H54 (cell line): ENCODE measurements at regions not wholly inside any gene's neighbourhood (a gene's known extent, or its start where the extent isn't known, plus 50 kb on each side); places are given as distances from the start of the nearest gene placed in this dataset.

Source experiments
- DNase-seq: peaks from one replicate; pipeline ENCODE4 v3.0.0; 2011; ENCODE audit warnings: low spot score, mixed read lengths; ENCODE audit not compliant: insufficient read length
- FAIRE-seq: peaks from 3 replicates; lab custom pipeline; 2011; peaks lifted over from hg19 to GRCh38; lab: Jason Lieb, UNC
- POLR2A ChIP-seq: IDR thresholded peaks from 2 replicates; pipeline ENCODE4 v1.6.1; 2011; ENCODE audit warnings: low read depth, mild to moderate bottlenecking, low read length

GRCh38 chr2:176742271-176742670 lies 470.3 kb upstream of the HNRNPA3 start:
- TF ChIP-seq POLR2A: no peak
- FAIRE-seq (no peak), DNase-seq (no peak)

GRCh38 chr2:176743671-176744070 lies 468.9 kb upstream of the HNRNPA3 start:
- no peak for TF ChIP-seq POLR2A
- FAIRE-seq: no peak
- DNase-seq: no peak

GRCh38 chr2:176744146-176744545 lies 468.4 kb upstream of the HNRNPA3 start:
- DNase-seq: no peak
- no peak for FAIRE-seq
- no peak for TF ChIP-seq POLR2A

GRCh38 chr2:176745543-176746200 lies 466.9 kb upstream of the HNRNPA3 start:
- no peak for TF ChIP-seq POLR2A
- no peak for DNase-seq
- FAIRE-seq: no peak

GRCh38 chr2:176746411-176746810 lies 466.2 kb upstream of the HNRNPA3 start:
- TF ChIP-seq POLR2A: no peak
- FAIRE-seq (no peak), DNase-seq (no peak)

- DNase-seq: no peak
- no peak for TF ChIP-seq POLR2A
- no peak for FAIRE-seq
Observed at GRCh38 chr2:176747506-176747905, 465.1 kb upstream of the HNRNPA3 start.

- DNase-seq (no peak), FAIRE-seq (no peak)
- no peak for TF ChIP-seq POLR2A
Observed at GRCh38 chr2:176747928-176748327, 464.7 kb upstream of the HNRNPA3 start.

GRCh38 chr2:176748662-176749061 lies 463.9 kb upstream of the HNRNPA3 start:
- DNase-seq (no peak), FAIRE-seq (no peak)
- no peak for TF ChIP-seq POLR2A

GRCh38 chr2:176751314-176752227 lies 461.0 kb upstream of the HNRNPA3 start:
- TF ChIP-seq POLR2A: no peak
- DNase-seq (no peak), FAIRE-seq (no peak)

GRCh38 chr2:176752295-176752694 lies 460.3 kb upstream of the HNRNPA3 start:
- no peak for DNase-seq
- FAIRE-seq: no peak
- no peak for TF ChIP-seq POLR2A

GRCh38 chr2:176753205-176753604 lies 459.4 kb upstream of the HNRNPA3 start:
- TF ChIP-seq POLR2A: no peak
- DNase-seq (no peak), FAIRE-seq (no peak)

GRCh38 chr2:176753752-176754474 lies 458.7 kb upstream of the HNRNPA3 start:
- no peak for TF ChIP-seq POLR2A
- no peak for DNase-seq
- FAIRE-seq: no peak

GRCh38 chr2:176755537-176756135 lies 457.0 kb upstream of the HNRNPA3 start:
- DNase-seq (no peak), FAIRE-seq (no peak)
- no peak for TF ChIP-seq POLR2A
